ENCODE measurements at regions not wholly inside any gene's neighbourhood (a gene's known extent, or its start where the extent isn't known, plus 50 kb on each side); places are given as distances from the start of the nearest gene placed in this dataset.

DNA sequence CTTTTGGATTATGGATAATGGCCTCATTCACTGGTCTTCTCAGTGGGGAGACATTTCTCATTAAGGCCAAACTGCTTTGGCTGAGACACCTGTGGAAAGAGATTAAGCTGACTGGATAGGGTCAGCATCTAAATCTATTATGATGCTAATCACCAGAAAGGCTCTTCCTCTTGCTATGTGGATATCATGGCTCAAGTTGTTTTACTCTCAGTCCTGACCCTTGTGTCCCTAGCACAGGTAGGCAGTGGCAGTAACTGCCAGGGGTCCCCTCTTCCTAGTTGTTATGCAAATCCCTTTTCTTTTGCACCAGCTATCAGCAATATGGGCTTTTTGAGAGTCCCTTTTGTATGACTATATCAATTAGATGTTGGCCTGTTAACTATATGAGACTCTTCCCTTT, 335.7 kb upstream of the PLET1 start:
- no peak overlapping the region for H3K4me3 ChIP-seq (ENCODE audit: low read depth, low read length)
- no peak for DNase-seq (ENCODE audit: low read depth)
- no peak for TF ChIP-seq CTCF (IDR thresholded peaks at IDR 0.05; ENCODE audit: insufficient read depth, low read depth, low read length, missing control alignments)

DNA sequence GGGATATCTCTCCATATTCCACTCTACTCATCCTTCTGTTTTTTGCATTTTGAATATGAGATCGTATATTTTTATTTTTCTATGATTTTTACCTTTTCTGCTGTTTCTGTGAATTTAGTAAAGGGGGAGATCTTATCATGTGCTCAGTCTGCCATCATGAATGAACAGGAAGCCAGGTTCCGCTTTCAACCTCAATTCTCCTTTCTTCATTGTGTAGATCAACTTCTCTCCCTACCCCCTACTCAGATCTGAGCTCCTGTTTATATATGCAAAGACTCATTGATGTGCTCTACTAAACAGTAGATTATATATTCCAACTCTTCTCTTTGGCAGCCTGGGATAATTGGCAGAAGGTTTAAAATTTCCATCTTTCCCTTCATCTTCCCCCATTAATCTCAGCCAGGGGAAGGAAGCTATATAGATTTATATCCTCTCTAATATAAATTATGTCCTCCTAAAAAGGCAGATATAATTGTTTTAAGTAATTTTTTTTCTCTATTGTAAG, 336.7 kb upstream of the PLET1 start:
- DNase-seq (ENCODE audit: low read depth) = no peak
- no peak overlapping the region for H3K4me3 ChIP-seq (ENCODE audit: low read depth, low read length)
- TF ChIP-seq CTCF (IDR thresholded peaks at IDR 0.05; ENCODE audit: insufficient read depth, low read depth, low read length, missing control alignments) = no peak

- no peak for DNase-seq (ENCODE audit: low read depth)
- TF ChIP-seq CTCF (IDR thresholded peaks at IDR 0.05; ENCODE audit: insufficient read depth, low read depth, low read length, missing control alignments) = no peak
- no peak overlapping the region for H3K4me3 ChIP-seq (ENCODE audit: low read depth, low read length)
These were observed 338.6 kb upstream of the PLET1 start for GRCh38 chr11:112599265-112599664.

DNA sequence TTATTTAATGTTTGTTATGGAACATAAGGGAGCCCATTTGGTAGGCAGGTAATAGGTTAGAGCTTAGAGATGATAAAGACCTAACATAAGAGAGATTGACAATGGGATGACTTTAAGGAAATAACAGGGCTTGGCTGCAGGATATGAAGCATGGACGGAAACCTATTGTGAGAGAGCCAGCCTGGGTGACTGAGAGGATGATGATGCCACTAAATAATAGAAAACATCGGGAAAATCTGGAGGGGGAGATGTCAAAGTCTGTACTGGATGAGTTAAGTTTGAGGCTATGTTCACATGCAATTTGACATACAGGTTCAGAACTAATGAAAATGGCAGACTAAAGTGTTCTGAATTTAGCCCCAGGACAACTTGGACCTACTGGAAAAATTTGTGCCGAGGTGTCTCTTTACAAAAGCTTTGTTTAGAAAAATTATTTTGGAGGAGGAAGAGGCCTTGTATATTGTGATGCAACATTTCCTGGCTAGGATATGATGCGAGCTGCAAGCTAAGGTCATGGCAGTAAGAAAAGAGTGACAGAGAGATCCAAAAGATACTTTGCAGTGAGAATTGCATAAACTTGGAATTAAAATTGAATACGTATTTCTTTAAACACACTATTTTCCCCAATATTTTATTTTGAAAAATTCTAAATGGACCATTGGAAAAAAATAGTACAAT, 339.3 kb upstream of the PLET1 start:
- TF ChIP-seq CTCF (IDR thresholded peaks at IDR 0.05; ENCODE audit: insufficient read depth, low read depth, low read length, missing control alignments) = no peak
- H3K4me3 ChIP-seq (ENCODE audit: low read depth, low read length) = no peak overlapping the region
- DNase-seq (ENCODE audit: low read depth) = no peak

DNA sequence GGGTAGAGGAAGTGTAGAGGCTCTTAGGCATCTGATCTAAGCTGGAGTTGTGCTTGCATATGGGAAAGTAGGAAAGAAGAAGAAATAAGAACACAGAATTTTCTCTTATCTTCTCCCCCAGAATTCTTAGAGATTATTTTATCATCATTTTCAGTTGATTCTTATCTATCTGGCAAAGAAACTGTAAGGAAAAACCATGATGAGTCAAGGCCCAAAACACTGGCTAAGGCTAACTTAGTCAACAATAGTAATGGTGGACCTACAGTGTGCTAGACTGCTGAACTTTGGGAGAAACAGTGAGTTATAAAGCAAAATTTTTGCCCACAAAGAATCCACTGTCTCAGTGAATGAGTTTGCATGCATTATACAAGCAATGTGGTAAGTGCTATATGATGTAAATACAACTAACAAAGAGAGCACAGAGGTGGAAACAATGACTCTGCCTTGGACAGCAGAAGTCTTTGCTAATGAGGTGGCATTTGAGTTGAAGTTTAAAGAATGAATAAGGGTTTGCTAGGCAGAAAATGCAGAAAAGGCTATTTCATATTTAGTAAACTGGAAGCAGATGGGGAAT, 344.5 kb upstream of the PLET1 start:
- no peak overlapping the region for H3K4me3 ChIP-seq (ENCODE audit: low read depth, low read length)
- TF ChIP-seq CTCF (IDR thresholded peaks at IDR 0.05; ENCODE audit: insufficient read depth, low read depth, low read length, missing control alignments) = no peak
- no peak for DNase-seq (ENCODE audit: low read depth)

- H3K4me3 ChIP-seq (ENCODE audit: low read depth, low read length) = no peak overlapping the region
- no peak for TF ChIP-seq CTCF (IDR thresholded peaks at IDR 0.05; ENCODE audit: insufficient read depth, low read depth, low read length, missing control alignments)
- DNase-seq (ENCODE audit: low read depth) = peak; percentile 55
These were observed 346.0 kb upstream of the PLET1 start for GRCh38 chr11:112606656-112607055.

DNA sequence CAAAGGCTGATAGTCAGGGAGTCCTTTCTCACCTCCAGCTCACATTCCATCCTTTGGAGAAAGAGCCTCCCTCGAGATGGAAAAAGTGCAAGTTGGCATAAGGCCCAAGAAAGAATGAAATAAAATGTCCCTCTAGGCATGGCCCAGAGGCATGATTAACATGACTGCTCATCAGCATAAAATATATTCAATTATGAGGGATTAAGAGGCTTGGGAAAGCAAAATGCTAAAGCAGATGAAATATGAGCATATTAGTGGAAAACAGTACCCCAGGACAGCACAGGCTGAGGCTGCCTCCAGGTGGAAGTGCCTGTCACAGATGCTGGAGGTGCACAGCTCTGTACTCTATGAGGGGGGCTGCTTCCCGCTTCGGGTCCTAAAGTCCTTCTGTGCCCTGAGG, 347.8 kb upstream of the PLET1 start:
- DNase-seq (ENCODE audit: low read depth) = no peak

More for the DNA sequence above, 347.8 kb upstream of the PLET1 start:
- TF ChIP-seq CTCF (IDR thresholded peaks at IDR 0.05; ENCODE audit: insufficient read depth, low read depth, low read length, missing control alignments) = no peak
- no peak overlapping the region for H3K4me3 ChIP-seq (ENCODE audit: low read depth, low read length)
